ENCODE measurements at regions not wholly inside any gene's neighbourhood (a gene's known extent, or its start where the extent isn't known, plus 50 kb on each side); places are given as distances from the start of the nearest gene placed in this dataset.

DNA sequence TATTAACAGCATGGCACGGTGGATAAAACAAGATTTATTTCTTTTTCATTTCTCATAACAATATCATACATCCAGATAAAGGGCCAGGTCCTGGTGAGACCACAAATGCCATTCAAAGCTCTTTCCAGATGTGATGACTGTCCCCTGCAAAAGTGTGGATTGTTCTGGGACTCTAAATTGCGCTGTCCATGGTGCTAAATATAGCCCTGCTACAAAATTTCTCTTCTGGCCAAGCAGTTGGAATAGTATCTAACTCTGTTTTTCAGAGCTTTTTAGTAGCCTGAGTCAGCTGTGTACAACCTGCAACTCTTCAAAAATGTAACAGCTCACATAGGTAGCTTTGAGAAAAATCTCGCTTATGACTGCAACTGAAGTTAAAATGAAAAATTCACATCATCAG is 115.8 kb downstream of the MANEA start:
- TF ChIP-seq EZH2 (IDR thresholded peaks at IDR 0.05; ENCODE audit: borderline replicate concordance, low read length) = no peak
- TF ChIP-seq, protein P1, sequence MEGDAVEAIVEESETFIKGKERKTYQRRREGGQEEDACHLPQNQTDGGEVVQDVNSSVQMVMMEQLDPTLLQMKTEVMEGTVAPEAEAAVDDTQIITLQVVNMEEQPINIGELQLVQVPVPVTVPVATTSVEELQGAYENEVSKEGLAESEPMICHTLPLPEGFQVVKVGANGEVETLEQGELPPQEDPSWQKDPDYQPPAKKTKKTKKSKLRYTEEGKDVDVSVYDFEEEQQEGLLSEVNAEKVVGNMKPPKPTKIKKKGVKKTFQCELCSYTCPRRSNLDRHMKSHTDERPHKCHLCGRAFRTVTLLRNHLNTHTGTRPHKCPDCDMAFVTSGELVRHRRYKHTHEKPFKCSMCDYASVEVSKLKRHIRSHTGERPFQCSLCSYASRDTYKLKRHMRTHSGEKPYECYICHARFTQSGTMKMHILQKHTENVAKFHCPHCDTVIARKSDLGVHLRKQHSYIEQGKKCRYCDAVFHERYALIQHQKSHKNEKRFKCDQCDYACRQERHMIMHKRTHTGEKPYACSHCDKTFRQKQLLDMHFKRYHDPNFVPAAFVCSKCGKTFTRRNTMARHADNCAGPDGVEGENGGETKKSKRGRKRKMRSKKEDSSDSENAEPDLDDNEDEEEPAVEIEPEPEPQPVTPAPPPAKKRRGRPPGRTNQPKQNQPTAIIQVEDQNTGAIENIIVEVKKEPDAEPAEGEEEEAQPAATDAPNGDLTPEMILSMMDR (IDR thresholded peaks at IDR 0.05; ENCODE audit: low read length) = no peak
